ENCODE measurements at regions not wholly inside any gene's neighbourhood (a gene's known extent, or its start where the extent isn't known, plus 50 kb on each side); places are given as distances from the start of the nearest gene placed in this dataset.

GRCh38 chr2:196528486-196529223 lies 110.9 kb upstream of the CCDC150 start:
- no peaks in the 10 kb centered on the region for H3K23me2 ChIP-seq (ENCODE audit: insufficient read length, low read depth, low read length, poor library complexity, severe bottlenecking)
- no peak overlapping the region for H2BK5ac ChIP-seq (ENCODE audit: insufficient read length, low read length)
- H4K91ac ChIP-seq (ENCODE audit: insufficient read length, low read depth, low read length): no peak overlapping the region
- no peaks in the 10 kb centered on the region for H4K20me1 ChIP-seq (ENCODE audit: control insufficient read depth, insufficient read depth, insufficient read length)
- WGBS (ENCODE audit: extremely low coverage, insufficient read length, low lambda C conversion rate): no CpG with 5 or more reads among the region's 1 CpG
- H3K79me2 ChIP-seq (ENCODE audit: insufficient read depth, low read length): no peaks in the 10 kb centered on the region
- Mint-ChIP-seq H3K27me3 (ENCODE audit: low read depth) (no peaks in the 10 kb centered on the region), H3K27ac (no peak overlapping the region), H3K4me3 (no peak overlapping the region), H3K4me1 (peaks cover 4 to 8% of the 10 kb centered on the region in 2 experiments; a peak in 3 of 4 replicates), H3K9me3 (peaks cover 3 to 4% of the 10 kb centered on the region in 2 experiments; a peak in 2 of 5 replicates), H3K36me3 (ENCODE audit: insufficient read depth in 1 of 3, low read depth in 3 of 3) (peaks cover 3 to 5% (median 5%) of the 10 kb centered on the region in 3 experiments; a peak in 3 of 7 replicates)
- no peak overlapping the region for H4K8ac ChIP-seq (replicated peaks; ENCODE audit: insufficient read length, low read depth, low read length)
- no peak overlapping the region for H4K5ac ChIP-seq (ENCODE audit: insufficient read length, low read depth, low read length)
- H2AK5ac ChIP-seq (ENCODE audit: insufficient read length, low read length): no peak overlapping the region
- no peak overlapping the region for H2BK15ac ChIP-seq (ENCODE audit: low read depth, low read length)
- H3K56ac ChIP-seq (ENCODE audit: insufficient read length, low read depth, low read length): no peak overlapping the region
- no peak overlapping the region for H3K18ac ChIP-seq (ENCODE audit: insufficient read length, low read depth, low read length)
- no peak overlapping the region for H3K9ac ChIP-seq (ENCODE audit: extremely low read depth, insufficient read length, low read length)
- no peak overlapping the region for H3K23ac ChIP-seq (ENCODE audit: insufficient read length, low read depth, low read length)
- H3K79me1 ChIP-seq (ENCODE audit: insufficient read depth, low read depth, low read length, poor library complexity, severe bottlenecking): no peaks in the 10 kb centered on the region
- H3K14ac ChIP-seq (ENCODE audit: insufficient read depth, low read length): no peak overlapping the region
- no peaks in the 10 kb centered on the region for H3K9me3 ChIP-seq (ENCODE audit: control insufficient read depth, low read depth, low read length)
- no peak overlapping the region for H3K4me2 ChIP-seq (ENCODE audit: insufficient read depth, insufficient read length, low read length)
- no peak for TF ChIP-seq CTCF (conservative IDR thresholded peaks at IDR 0.05)
- no peak for DNase-seq
- no peaks in the 10 kb centered on the region for H3K27me3 ChIP-seq (ENCODE audit: insufficient read depth, low read length)
- no peak overlapping the region for H3K4ac ChIP-seq (ENCODE audit: low read depth, low read length)
- no peak overlapping the region for H3K27ac ChIP-seq (ENCODE audit: insufficient read length, low read depth, low read length)
- no peak overlapping the region for H3T11ph ChIP-seq (ENCODE audit: low read length)
- H2BK12ac ChIP-seq (ENCODE audit: insufficient read length, low read depth, low read length): no peak overlapping the region
- no peaks in the 10 kb centered on the region for H3K4me1 ChIP-seq (ENCODE audit: insufficient read depth, low read length)
- H2BK20ac ChIP-seq (ENCODE audit: low read depth, low read length, poor library complexity, severe bottlenecking): no peak overlapping the region
- H2BK120ac ChIP-seq (ENCODE audit: low read depth, low read length, poor library complexity, severe bottlenecking): no peak overlapping the region
- H2AFZ ChIP-seq (ENCODE audit: low read length): no peak overlapping the region

Data from H9 (cell line).